HEK293T (cell line): ENCODE measurements at regions not wholly inside any gene's neighbourhood (a gene's known extent, or its start where the extent isn't known, plus 50 kb on each side); places are given as distances from the start of the nearest gene placed in this dataset.

Experiments
- CTCF ChIA-PET: fragments of 350-600 bp; formaldehyde crosslinking; extraction: SDS; loops from one replicate; lab custom pipeline; 2021; ENCODE audit warnings: antibody characterized with exemption, inconsistent platforms; lab: Yijun Ruan, JAX
- POLR2A ChIA-PET: fragments of 350-600 bp; formaldehyde crosslinking; extraction: SDS; loops from one replicate; lab custom pipeline; 2020; ENCODE audit warnings: antibody characterized with exemption, inconsistent platforms; lab: Yijun Ruan, JAX
- DNase-seq: peaks from one replicate; pipeline ENCODE4 v3.0.0; 2012; ENCODE audit warnings: mixed read lengths; ENCODE audit errors: extremely low spot score
- ARNT ChIP-seq: fragments of 450-650 bp; IDR thresholded peaks from 2 replicates; pipeline ENCODE4 v1.6.1; 2017; ENCODE audit warnings: mild to moderate bottlenecking
- BHLHE40 ChIP-seq: fragments of 450-650 bp; IDR thresholded peaks from 2 replicates; pipeline ENCODE4 v1.6.1; 2016; ENCODE audit warnings: mild to moderate bottlenecking, moderate library complexity, borderline replicate concordance
- CTBP1 ChIP-seq: fragments of 450-650 bp; IDR thresholded peaks from 2 replicates; pipeline ENCODE4 v1.6.1; 2016; ENCODE audit warnings: borderline replicate concordance
- ELF4 ChIP-seq: fragments of 450-650 bp; IDR thresholded peaks from 2 replicates; pipeline ENCODE4 v1.6.1; 2017; ENCODE audit warnings: antibody characterized with exemption
- FOXA1 ChIP-seq: fragments of 450-650 bp; IDR thresholded peaks from 2 replicates; pipeline ENCODE4 v1.6.1; 2016; ENCODE audit warnings: mild to moderate bottlenecking
- FOXK2 ChIP-seq: fragments of 450-650 bp; IDR thresholded peaks from 2 replicates; pipeline ENCODE4 v1.6.1; 2016; ENCODE audit warnings: mild to moderate bottlenecking
- FOXM1 ChIP-seq: fragments of 450-650 bp; IDR thresholded peaks from 2 replicates; pipeline ENCODE4 v1.6.1; 2017; ENCODE audit warnings: mild to moderate bottlenecking, borderline replicate concordance
- HDGF ChIP-seq: fragments of 450-650 bp; IDR thresholded peaks from 2 replicates; pipeline ENCODE4 v1.6.1; 2017; ENCODE audit warnings: antibody characterized with exemption, borderline replicate concordance
- L3MBTL2 ChIP-seq: fragments of 450-650 bp; conservative IDR thresholded peaks from 2 replicates; pipeline ENCODE4 v1.6.1; 2016; ENCODE audit warnings: mild to moderate bottlenecking
- LEF1 ChIP-seq: fragments of 450-650 bp; IDR thresholded peaks from 2 replicates; pipeline ENCODE4 v1.6.1; 2017; ENCODE audit warnings: mild to moderate bottlenecking, borderline replicate concordance
- NFRKB ChIP-seq: fragments of 450-650 bp; IDR thresholded peaks from 2 replicates; pipeline ENCODE4 v1.6.1; 2016; ENCODE audit warnings: mild to moderate bottlenecking, moderate library complexity
- SP1 ChIP-seq: fragments of 450-650 bp; IDR thresholded peaks from 2 replicates; pipeline ENCODE4 v1.6.1; 2017
- SUZ12 ChIP-seq: fragments of 450-650 bp; IDR thresholded peaks from 2 replicates; pipeline ENCODE4 v1.6.1; 2016; ENCODE audit warnings: mild to moderate bottlenecking
- TARDBP ChIP-seq: fragments of 450-650 bp; IDR thresholded peaks from 2 replicates; pipeline ENCODE4 v1.6.1; 2016
- ZNF384 ChIP-seq: fragments of 450-650 bp; IDR thresholded peaks from 2 replicates; pipeline ENCODE4 v1.6.1; 2016
- TF ChIP-seq, protein P1 (sequence below): fragments of 450-650 bp; IDR thresholded peaks from 2 replicates; pipeline ENCODE4 v1.6.1; 2016

DNA sequence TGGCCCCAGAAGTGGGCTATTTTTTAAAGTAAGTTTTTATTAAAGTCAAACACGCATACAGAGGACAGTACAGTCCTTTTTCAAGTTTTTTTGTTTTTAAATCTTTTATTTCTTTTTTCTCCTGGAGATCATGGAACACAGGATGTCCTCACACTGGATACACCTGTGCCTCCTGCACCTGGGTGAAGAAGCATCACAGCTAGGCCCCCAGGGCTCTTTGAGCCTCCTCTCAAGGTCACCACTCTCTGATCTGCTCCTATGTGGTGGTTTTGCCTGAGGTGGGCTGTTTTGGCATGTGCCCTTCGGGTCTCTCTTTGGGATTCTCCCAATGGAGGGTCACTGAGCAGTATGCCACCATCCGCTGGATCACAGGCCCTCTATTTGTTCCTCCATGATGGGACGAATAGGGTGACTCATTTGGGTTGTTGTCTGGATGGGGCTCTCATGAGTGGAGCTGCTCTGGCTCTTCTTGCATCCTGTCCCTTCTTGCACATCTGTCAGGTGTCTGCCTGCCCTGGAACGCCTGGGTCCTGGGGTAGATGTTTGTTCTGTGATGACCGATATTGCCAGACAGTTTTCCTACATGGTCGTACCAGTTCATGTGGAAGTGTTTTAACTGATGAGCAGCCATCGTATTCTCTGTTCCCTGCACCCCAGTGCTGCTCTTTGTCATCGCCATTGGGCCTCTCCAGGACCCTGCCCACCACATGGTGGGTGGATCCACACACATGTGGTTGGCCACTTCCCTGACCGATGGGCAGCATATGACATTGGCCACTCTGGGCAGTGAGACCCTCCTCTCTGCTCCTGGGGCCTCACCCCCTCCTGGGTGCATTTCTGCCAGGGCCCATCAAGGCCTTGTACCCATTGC is 55.2 kb upstream of the MED9 start:
- POLR2A ChIA-PET = no interaction called here

DNA sequence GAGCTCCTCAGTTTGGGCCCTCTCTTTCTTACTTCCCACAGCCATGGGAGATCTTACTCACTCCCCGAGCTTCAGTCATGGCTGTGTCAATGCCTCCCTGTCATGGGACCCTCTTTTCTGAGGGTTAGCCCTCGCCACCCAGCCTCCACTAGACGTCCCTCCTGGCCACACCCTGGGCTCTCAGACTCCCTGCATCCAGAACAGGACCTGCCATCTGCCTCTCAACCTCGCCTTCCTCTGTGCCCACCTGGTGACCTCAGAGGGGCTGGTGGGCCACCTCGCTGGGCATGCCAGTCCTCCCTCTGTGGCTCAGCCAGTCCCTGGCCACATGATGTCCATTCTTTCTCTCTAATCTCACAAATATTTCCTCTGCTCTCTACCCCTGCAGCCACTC is 54.6 kb upstream of the MED9 start:
- POLR2A ChIA-PET = no interaction called here
- TF ChIP-seq LEF1 (no peak), BHLHE40 (no peak), HDGF (no peak), L3MBTL2 (no peak), TARDBP (no peak), SP1 (no peak), ZNF384 (no peak), FOXM1 (no peak), FOXA1 (no peak), NFRKB (no peak), FOXK2 (no peak)
- DNase-seq = no peak
- CTCF ChIA-PET = no interaction called here

More for the DNA sequence above, 55.2 kb upstream of the MED9 start:
- DNase-seq = no peak
- TF ChIP-seq L3MBTL2 (no peak), TARDBP (no peak), ZNF384 (no peak), ELF4 (no peak)
- CTCF ChIA-PET = no interaction called here

DNA sequence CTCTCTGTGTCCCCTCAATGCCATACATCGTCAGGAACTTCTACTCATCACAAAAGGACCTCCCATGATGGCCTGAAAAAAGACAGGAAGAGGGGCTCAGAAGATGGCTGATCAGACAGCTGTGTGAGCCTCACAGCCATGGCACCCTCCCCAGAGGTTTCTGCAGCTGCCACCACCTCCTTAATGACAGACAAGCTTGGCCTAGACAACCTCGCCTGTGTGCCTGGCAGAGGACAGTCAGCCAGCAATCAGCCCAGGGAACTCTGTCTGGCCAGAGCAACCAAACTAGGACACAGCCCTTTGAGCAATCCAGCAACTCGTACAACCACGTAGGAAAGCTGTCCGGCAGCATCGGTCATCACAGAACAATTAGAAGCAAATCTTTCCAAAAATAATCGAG is 54.2 kb upstream of the MED9 start:
- no peak for TF ChIP-seq FOXA1
- no peak for TF ChIP-seq SP1
- no peak for TF ChIP-seq FOXM1
- no peak for TF ChIP-seq LEF1
- TF ChIP-seq NFRKB = no peak
- no peak for TF ChIP-seq FOXK2
- TF ChIP-seq L3MBTL2 = no peak
- no peak for TF ChIP-seq BHLHE40
- no peak for TF ChIP-seq SUZ12
- TF ChIP-seq CTBP1 = no peak
- TF ChIP-seq, protein P1, sequence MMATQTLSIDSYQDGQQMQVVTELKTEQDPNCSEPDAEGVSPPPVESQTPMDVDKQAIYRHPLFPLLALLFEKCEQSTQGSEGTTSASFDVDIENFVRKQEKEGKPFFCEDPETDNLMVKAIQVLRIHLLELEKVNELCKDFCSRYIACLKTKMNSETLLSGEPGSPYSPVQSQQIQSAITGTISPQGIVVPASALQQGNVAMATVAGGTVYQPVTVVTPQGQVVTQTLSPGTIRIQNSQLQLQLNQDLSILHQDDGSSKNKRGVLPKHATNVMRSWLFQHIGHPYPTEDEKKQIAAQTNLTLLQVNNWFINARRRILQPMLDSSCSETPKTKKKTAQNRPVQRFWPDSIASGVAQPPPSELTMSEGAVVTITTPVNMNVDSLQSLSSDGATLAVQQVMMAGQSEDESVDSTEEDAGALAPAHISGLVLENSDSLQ = no peak
- TF ChIP-seq HDGF = no peak
- no peak for TF ChIP-seq ARNT
- TF ChIP-seq ELF4 = no peak
- no peak for TF ChIP-seq TARDBP
- no peak for TF ChIP-seq ZNF384
- DNase-seq = no peak
- ChIA-PET CTCF (no interaction called here), POLR2A (no interaction called here)

DNA sequence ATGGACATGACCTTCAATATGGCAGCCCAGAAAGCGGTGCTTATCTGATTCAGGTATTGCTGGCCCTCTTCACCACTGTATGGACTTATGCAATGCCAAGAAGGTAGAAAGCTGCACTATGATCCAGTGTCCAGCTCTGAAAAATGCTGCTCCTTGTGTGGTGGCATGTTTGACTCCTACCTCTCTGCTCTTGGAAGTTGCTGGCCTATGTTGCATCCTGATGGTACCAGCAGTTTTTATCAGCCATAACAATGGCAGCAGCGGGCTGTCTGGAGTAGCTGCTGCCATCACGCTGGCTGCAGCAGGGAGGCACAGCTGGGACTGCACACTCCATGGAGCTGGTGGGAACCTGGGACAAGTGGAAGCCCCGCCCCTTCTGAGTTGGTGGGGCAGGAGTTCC is 53.1 kb upstream of the MED9 start:
- no peak for DNase-seq
- POLR2A ChIA-PET = no interaction called here
- no peak for TF ChIP-seq FOXM1
- TF ChIP-seq CTBP1 = no peak
- no peak for TF ChIP-seq ARNT
- no peak for TF ChIP-seq SP1
- TF ChIP-seq LEF1 = no peak
- TF ChIP-seq L3MBTL2 = no peak
- no peak for TF ChIP-seq TARDBP
- no peak for TF ChIP-seq HDGF
- no peak for TF ChIP-seq BHLHE40
- TF ChIP-seq ELF4 = no peak
- CTCF ChIA-PET = no interaction called here

DNA sequence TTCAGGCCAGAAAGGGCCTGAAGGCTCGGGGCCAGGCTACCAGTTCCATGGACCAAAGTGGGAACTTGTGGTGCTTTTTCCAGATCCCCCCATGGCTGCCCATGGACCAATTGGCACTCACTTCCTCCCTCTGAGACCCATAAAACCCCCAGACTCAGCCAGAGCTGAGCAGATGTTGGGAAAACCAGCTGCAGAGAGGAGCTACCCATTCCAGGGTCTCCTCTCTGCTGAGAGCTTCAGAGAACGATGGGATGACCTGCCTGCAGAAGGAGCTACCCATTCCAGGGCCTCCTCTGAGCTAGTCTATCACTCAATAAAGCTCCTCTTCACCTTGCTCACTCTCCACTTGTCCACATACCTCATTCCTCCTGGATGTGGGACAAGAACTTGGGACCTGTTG is 52.2 kb upstream of the MED9 start:
- no peak for TF ChIP-seq SUZ12
- no peak for TF ChIP-seq BHLHE40
- ChIA-PET CTCF (no interaction called here), POLR2A (no interaction called here)
- DNase-seq = no peak

DNA sequence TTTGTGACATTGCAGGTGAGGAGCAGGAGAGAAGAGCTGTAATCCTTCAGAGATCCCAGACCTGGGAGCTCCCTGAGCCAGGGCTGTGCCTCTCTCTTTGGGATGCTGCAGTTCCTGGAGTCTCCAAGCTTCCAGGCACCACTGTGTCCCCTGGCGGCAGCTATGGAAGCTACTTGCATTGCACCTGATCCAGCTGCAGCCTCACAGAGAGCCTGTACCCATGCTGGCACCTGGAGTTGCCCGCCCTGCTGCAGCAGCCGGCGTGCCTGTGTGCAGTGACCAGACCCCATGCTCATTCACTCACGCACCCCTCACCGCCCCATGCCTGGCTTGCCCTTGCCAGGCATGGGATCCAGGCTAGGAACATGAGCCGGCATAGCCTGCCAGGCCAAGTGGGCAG is 51.8 kb upstream of the MED9 start:
- TF ChIP-seq LEF1 (no peak), SUZ12 (no peak), ARNT (no peak), NFRKB (no peak), BHLHE40 (no peak), ELF4 (no peak), L3MBTL2 (no peak), FOXK2 (no peak), FOXM1 (no peak), TARDBP (no peak), FOXA1 (no peak), ZNF384 (no peak), SP1 (no peak), CTBP1 (no peak), HDGF (no peak)
- TF ChIP-seq, protein P1 = no peak
- no peak for DNase-seq
- ChIA-PET POLR2A (no interaction called here), CTCF (no interaction called here)

DNA sequence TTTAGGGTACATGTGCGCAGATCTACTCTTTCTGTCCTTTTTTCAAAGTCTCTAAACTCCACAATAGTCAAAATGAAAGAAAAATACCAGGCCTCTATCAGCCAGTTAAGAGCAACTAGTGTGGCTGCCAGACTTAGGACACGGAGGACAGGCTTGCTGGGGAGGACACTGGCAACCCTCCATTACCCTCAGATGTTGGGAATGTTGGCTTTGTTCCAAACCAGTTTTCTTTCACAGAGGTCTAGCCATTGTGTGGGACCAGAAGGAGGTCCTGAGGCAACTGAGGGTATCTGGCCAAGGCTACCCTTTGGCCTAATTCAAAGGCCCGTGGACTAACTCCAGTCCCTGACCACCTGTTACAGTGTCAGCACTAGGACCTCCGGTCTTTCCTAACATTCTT is 51.2 kb upstream of the MED9 start:
- TF ChIP-seq ZNF384 (no peak), LEF1 (no peak), FOXA1 (no peak), ARNT (no peak), TARDBP (no peak), ELF4 (no peak), NFRKB (no peak)
- TF ChIP-seq, protein P1 = no peak
- ChIA-PET CTCF (no interaction called here), POLR2A (no interaction called here)
- DNase-seq = no peak
